ENCODE measurements at regions not wholly inside any gene's neighbourhood (a gene's known extent, or its start where the extent isn't known, plus 50 kb on each side); places are given as distances from the start of the nearest gene placed in this dataset.
A peak's percentile ranks its signal among the peaks of the same experiment; 100 is the strongest.
"Not testable (repeated sequence)": the region's sequence is repeated elsewhere in the genome, so short reads cannot be mapped to it uniquely, and the experiment has no call there.

DNA sequence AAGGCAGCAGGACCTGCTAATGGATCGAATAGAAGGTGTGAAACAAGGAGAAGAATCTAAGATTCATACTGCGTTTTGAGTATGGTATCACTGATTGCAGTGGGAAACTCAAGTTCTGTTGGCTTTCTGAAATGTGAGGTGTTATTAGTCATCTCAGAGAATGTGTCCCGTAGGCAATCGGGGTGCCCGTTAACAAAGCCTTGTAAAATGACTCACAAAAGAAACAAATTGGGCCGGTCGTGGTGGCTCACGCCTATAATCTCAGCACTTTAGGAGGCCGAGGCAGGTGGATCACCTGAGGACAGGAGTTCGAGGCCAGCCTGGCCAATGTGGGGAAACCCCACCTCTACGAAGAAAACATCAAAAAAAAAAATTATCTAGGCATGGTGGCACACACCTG is 118.2 kb upstream of the C7orf33 start:
- DNase-seq (ENCODE audit: low read depth) = no peak

DNA sequence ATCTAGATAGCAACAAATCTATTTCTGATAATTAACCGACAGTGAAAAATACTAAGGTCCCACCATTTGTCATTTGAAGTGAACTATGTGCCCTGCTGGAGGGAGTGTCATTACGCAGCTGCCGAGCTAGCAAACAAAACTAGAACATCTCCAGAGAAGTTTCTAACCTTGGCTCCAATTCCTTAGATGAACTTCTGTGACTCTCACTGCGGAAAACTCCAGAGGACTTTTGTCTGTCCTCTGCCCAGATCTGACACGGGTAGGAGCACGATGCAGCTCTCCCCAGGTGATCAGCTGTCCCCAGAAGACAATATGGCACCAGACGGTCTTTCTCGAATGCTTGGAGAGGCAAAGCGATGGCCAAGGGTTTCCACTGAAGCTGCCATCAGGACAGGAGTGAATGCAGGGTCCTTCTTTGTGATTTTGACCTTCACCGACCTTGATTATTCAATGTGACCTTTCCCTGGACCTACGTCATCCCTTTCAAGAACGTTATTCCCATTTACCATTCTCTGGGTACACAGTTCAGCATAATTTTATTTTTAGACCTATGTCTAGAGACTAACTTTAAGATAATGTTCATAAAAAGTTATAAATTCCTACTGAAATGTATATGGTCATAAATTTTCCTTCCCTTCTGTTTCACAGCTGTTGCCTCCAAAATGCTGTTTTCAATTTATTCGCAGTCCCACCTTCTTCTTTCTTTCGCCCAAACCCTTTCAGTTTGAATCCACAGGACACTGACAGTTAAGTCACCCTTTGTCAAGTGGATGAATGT is 116.7 kb upstream of the C7orf33 start:
- no peak for DNase-seq (ENCODE audit: low read depth)

DNA sequence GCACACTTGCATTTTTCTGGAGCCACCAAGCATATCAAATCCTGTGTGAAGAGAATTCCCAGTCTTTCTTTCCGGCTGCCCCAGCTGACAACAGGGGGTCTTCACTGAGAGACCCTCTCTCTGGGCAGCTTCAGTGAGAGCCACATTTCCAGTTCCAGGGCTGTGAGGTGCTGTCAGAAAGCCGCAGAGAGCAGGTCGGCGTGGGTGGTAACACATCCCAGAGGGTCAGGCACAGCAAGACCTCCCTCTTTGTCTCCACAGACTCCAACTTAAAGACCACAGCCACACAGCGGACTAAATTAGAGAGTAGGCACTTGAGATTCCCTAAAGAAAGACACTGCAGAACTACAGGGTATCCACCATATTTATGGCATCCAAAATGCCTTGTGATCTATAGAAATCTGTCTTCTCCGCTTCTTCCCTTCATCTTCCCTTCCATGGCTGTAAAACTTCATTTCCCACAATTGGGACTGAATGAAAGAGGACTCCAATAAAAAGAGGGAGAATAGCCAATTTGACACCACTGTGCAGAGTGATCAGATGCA is 116.0 kb upstream of the C7orf33 start:
- DNase-seq (ENCODE audit: low read depth) = no peak

DNA sequence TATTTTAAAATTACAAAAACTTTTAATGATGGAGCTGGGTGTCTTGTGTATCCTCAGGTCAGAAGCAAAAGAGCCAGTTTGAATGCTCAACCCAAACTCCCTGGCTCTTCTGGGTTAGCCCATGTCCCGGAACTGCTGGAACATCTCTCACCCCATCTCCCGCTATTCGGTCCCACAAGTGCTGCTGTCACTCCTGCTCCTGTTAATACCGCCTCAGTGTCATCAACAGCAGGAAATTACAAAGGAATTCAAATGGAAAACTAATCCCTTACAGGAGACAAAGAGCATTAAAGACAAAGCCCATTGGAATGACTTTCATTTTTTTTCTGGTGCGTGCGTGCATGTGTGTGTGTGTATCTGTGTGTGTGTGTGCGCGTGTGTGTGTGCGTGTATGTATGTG is 112.0 kb upstream of the C7orf33 start:
- DNase-seq (ENCODE audit: low read depth) = no peak

DNA sequence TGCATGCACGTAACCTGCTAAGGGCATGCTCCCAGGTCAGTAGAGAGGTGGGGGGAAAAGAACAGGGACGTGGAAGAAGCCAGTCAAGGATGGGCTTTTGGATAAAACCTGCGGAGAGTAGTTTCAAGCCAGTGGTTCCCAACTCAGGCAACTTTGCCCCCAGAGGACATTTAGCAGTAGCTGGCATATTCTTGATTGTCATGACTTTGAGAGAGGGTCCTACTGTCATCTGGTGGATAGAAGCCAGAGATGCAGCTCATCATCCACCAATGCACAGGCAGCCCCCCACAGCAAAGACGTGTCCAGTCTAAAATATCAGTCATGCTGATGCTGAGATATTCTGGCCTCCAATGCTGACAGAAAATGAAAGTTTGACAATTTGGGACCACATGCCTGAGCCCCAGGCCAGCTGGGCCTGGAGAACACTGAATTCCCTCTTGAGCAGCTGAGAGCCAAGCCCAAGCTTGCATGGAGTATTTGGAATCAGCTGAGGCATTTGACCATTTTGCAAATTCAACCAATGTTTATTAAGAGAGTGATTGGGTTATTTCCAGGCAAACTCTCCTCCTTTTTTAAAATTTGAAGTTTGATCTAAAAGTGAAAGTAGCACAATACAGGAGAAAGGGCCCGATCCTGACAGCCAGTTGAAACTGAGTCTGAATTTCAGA is 110.0 kb upstream of the C7orf33 start:
- DNase-seq (ENCODE audit: low read depth) = no peak

DNA sequence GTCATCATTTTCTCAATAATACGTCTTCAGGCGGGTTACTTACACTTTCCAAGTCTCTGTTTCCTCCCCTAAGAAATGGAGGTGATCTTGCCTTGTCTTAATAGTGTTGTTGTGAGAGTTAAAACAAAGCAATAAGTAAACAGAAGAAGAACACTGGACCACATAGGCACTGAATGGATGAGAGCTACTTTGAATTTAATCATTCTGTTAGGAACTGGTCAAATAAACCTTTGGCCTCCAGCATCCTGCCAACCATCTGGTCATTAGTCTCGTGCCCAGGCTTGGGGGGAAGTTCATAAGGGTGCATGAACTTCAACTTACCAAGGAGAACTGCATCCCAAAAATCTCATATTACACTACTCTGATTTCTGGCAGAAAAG is 109.4 kb upstream of the C7orf33 start:
- DNase-seq (ENCODE audit: low read depth) = no peak

DNA sequence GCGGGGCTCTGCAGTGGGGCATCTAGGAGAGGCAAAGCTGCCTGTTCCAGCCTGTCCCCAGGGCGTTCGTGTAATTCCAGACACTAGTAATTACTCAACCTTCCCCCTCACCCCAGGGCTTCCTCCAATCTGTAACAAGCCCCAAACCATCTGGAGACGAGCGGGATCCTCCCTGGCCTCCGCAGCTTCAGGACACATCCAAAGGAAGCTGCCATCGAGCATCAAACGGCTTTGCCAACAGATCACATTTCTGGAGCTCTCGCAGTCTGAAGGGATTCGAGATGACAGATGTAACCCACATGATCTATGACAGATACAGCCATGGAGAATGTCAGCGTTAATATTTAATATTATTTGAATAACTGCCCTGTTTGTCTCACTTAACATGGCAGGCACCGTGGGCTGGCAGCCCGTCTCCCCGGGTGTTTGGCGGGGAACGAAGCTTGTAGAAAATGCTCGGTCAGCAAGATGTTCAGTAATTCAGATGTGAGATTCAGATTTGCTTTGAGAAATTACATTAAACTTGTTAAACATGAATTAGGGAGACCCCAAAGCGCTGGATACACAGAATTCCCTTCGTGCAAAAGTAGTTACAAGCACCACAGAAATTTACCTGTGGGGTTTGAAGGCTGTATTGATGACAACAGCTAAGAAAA is 108.5 kb upstream of the C7orf33 start:
- no peak for DNase-seq (ENCODE audit: low read depth)

DNA sequence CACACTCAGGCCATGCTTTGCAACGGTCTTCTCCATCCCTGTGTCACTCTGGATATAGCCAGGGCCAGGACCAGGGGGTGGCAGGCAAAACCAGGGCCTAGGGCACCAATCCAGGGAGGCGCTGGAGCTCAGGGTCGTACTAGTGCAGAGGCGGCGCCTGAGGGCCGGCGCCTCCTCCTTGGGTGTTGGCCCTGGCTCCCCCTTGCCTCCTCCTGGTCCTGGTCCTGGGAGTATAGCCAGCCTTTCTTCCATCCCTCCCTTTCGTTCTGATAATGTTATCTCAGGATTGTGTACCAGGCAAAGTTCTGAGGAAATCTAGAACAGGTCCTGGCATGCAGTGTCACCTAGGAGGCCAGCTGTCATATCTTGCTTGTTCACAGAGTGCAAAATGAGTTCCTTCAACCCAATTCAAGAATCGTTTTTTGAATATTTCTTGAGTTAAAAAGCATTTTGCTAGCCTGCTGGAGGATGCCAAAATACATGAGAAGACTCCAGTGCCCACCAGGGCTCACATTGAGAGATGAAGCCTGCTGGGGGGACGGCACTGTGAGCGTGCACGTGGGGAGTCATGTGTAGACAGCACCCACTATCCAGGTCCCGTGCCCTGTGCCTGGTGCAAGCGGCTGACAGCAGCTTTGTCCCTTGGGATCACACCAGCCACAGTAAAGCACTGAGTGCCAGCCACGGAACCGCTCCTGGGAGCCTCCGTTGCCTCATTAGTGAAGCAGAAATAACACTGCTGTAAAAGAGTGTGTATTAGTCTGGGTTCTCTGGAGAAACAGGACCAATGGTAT is 106.9 kb upstream of the C7orf33 start:
- no peak for DNase-seq (ENCODE audit: low read depth)

DNA sequence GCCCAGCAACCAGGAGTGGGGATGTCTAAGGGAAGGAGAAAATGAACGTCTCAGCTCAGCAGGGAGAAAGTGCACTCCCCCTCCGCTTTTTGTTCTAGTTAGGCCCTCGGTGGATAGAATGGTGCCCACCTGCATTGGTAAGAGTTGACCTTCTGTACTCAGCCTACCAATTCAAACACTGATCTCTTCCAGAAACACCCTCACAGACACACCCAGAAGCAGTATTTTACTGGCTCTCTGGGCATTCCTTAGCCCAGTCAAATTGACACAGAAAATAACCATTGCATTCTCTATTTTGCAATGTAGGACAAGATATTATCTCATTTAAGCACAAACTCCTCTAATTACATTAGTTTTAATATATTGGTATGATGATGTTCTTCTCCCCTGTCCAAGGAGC is 106.1 kb upstream of the C7orf33 start:
- DNase-seq (ENCODE audit: low read depth) = no peak

DNA sequence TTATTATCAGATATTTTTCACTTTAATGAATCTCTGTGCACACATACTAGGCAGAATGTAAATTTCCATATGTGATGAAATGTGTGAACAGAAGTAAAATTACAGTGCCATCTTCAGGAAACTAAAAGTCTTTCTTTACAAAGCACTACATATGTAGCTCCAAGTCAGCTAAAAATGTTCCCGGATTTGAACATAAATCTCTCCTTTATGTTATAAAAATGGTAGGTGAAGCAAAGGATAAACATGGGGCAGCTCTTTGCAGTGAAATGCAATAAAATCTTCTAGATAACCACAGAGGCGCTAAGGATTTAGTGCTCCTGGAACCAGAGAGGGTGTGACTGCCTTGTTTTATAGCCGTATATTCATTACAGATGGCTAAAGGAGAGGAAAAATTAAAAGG is 104.9 kb upstream of the C7orf33 start:
- no peak for DNase-seq (ENCODE audit: low read depth)

DNA sequence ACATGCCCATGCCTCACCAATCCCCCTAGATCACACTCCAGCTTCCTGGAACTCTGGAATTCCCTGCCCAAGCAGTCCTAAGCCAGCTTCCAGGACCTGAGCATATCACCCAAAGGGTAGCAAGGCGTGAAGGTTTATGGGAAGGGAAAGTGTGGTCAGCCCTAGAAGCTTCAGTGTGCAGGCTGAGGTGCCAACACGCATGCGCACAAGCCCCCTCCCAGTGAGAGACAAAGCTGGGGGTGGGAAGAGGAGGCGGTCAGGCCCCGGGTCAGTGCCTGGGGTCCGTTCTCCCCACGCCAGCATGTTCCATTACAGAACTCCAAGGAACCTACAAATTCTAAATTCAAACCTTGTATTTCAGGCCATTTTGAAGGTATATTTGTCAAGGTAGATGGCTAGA is 103.6 kb upstream of the C7orf33 start:
- DNase-seq (ENCODE audit: low read depth) = no peak

DNA sequence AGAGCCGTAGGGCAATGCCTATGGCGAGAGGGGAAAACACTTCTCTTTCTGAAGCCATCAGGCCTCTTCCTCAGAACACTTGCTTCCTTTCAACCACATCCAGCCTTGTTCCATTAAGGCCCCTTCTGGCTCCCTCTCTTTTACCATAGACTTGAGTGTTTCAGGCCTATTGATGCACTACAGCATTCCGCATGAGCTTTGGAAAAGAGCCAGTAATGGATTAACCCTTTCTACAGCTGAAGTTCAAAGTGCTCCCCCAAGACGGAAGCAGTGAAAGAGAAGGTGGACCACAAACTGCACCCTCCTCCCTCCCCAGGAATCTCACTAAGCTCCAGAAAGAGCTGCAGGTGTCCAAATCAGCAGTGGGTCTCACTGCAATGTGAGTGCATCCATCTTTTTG is 102.7 kb upstream of the C7orf33 start:
- DNase-seq (ENCODE audit: low read depth) = no peak

DNA sequence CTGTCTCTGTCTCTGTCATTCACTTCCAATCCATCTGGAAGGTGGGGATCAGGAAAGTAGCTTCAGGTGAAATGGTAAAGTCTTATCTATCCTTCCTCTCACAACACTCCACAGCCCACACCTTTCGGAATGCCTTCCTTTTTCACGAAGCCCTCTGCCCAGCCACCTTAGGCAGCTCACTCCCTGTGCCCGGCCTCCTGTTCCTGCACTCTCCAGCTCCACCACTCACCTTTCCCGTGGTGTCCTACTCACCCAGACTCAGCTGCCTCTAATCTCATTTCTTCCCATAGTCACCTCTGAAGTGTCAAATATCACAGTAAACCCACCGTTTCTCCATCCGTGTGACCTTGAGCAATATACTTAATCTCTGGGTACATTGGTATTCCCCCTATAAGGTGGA is 100.9 kb upstream of the C7orf33 start:
- DNase-seq (ENCODE audit: low read depth) = no peak

DNA sequence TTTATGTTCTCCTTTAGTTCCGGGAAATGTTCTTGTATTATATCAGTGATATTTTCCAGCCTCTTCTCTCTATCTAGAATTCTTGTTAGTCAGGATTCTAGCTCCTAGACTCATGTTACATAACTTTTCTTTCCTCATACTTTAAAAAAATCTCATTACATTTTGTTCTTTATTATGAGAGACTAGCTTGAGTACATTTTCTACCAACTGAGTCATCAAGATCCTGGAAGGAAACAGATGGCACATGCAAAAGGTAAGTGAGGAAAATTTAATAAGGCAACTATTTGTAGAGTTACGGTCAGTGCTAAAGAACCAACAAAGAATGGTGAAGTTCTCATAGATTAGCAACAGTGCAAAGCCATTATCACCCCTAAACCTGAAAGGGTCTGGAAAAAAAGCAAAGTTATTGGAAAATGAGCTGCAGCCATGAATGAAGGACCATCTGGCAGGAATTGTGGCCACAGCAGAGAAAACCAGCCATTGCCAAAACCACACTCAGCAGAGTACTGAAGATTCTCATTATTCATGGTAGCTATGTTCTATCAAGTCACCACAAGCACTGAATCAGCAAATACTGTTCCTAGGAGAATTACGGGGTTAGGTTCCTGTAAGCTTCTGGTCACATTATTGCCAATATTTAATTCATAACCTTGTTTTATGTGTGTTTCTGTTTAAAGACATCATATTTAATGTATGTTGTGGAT is 98.3 kb upstream of the C7orf33 start:
- DNase-seq (ENCODE audit: low read depth) = no peak

DNA sequence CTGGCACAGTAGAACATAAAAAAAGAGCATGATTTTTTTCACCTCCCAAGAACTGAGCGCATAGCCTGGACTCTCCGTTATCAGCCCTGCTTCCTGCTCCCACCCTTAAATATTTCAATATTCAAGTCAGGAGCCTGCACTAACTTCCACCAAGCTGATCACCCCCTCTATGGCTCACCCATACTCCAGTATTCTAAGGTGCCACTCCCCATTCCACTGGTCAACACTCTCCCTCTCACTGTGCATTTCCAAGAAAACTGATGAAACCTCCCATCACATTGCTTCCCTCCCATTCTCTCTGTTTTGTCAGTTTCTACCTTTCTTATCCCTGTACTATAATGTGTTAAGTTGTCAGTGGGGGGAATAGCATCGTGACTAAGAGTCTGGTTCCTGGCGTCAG is 95.0 kb upstream of the C7orf33 start:
- DNase-seq (ENCODE audit: low read depth) = no peak

DNA sequence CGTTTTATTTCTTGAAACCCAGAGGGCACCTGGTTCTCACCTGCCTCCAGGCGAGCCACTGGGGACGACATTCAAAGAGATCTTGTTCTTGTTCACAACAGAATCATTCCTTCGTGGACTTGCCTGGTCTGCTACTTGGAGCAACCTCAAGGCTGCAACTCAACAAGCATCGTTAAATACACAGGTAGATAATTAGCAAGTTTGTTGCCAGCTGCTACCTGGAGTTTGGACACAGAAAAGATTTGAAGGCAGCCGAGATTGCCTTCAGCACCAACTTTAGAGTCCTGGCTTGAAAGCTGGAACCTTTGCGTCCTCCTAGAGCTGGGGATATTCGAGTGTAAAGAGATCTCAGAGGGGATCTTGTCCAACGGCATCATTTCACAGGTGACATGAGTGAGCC is 89.6 kb upstream of the C7orf33 start:
- DNase-seq (ENCODE audit: low read depth) = no peak

DNA sequence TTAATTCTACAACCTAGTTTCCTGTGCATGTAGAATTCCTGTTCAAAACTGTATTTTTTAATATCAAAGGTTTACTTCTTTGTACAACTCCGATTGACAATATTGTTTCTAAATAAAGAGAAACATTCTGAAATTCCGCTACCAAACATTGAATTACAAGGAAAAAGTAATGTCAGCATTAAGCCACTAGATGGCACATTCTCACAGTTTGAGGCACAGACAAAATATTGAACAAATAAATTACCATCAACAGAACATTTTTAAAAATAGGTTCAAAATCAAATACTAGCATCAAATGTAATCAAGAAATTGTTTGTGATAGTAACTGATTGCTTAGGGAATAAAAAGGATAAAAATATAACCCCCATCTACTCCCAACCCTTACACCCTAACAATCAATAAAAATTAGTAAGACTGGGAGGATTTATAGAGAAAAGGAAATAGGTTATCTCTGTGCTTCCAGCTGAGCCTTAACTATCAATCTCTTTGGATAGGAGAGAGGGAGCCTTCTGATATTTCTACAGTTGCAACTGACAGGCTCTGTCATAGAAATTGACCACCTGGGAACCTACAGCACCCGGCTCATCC is 86.6 kb upstream of the C7orf33 start:
- peak; percentile 0 for DNase-seq (ENCODE audit: low read depth)

DNA sequence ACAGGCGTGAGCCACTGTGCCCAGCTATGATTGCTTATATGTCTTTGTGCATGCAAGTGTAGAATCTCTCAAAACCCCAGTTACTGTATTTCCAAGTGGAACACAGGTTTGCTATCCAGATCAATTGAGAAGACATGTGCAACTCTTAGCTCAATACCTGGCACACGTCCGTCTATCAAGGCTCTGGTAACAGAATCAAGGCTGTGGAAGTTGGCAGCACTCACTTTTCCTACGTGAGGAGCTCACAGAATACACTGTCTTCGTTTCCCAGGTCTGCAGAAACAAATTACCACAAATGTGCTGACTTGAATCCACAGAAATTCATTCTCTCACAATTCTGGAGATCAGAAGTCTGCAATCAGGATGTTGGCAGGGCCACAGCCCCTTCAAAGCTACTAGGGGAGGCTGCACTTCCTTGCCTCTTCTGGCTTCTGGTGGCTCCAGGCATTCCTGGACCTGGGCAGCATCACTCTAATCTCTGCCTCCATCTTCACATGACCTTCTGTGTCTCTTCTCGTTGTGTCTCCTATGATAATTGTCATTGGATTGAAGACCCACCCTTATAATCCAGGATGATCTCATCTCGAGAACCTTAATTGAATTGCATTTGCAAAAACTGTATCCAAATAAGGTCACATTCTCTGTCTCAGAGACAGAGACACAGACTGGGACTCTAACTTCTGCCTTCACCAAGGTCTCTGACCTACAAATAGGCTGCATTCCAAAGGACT is 84.8 kb upstream of the C7orf33 start:
- no peak for DNase-seq (ENCODE audit: low read depth)

DNA sequence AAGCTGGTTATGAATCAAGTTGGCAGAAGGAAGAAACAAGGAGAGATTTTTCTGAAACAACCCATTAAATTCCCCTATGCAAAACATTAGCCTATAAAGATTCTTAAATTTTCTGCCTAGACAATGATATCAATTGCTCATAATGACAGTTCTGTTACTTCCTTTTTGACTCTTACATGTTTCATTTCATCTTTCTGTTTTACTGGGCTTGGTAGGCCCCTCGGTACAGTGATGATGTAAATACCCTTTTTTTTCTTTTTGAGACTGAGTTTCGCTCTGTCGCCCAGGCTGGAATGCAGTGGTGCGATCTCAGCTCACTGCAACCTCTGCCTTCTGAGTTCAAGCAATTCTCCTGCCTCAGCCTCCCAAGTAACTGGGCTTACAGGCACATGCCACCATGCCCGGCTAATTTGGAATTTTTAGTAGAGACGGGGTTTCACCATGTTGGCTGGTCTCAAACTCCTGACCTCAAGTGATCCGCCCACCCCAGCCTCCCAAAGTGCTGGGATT is 83.4 kb upstream of the C7orf33 start:
- not testable (repeated sequence) for DNase-seq (ENCODE audit: low read depth)

DNA sequence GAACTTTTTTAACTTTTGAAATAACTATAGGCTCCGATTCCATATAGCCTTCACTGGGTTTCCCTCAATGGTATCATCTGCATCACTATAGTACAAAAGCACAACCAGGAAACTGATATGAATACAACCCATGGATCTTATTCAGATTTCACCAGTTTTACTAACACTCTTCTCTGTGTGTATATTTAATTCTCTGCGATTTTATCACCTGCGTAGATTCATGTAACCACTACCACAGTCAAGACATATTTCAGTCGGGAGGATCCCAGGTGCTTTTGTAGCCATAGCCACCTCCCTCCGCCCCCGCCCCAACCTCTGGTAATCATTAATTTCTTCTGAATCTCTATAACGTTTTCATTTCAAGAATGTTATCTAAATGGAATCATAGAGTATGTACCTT is 82.8 kb upstream of the C7orf33 start:
- no peak for DNase-seq (ENCODE audit: low read depth)

All from GM04503 (cell line).